Body of pancreas (tissue), 4 donors: ENCODE measurements at regions not wholly inside any gene's neighbourhood (a gene's known extent, or its start where the extent isn't known, plus 50 kb on each side); places are given as distances from the start of the nearest gene placed in this dataset.

Source experiments
- POLR2A ChIP-seq, 3 donors: fragments of 450-650 bp; IDR thresholded peaks; one replicate each; pipeline ENCODE4 v1.6.1; 2016; ENCODE audit warnings: antibody characterized with exemption in 3 of 3, mild to moderate bottlenecking in 2 of 3
- TF ChIP-seq, protein P1 (sequence below), 7 experiments: fragments of 450-650 bp in 4 of 7; fragments of 200-600 bp in 3 of 7; sonication (generic) in 3 of 7; IDR thresholded peaks; one replicate each; pipeline ENCODE4 v1.5.1; 2016 to 2019; ENCODE audit warnings: antibody characterized with exemption in 7 of 7

DNA sequence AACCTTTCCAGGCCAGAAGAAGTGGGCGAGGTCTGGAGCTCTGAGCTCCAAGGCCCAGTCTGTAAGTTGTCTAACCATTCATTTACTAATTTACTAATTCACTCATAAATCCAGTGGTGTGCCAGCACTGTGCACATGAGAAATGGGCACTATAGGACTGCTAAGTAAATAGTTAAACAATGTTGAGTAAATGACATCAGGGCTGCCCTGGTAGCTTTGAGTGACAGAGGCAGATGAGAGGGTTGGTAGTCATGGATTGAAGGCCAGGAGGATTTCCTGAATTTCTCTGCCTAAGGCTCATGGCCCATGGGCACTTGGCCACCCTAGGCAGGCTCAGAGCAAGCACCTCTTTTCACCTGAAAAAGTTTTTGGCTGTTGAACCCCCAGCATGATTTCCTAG, 216.9 kb upstream of the RXFP2 start:
- TF ChIP-seq, protein P1, sequence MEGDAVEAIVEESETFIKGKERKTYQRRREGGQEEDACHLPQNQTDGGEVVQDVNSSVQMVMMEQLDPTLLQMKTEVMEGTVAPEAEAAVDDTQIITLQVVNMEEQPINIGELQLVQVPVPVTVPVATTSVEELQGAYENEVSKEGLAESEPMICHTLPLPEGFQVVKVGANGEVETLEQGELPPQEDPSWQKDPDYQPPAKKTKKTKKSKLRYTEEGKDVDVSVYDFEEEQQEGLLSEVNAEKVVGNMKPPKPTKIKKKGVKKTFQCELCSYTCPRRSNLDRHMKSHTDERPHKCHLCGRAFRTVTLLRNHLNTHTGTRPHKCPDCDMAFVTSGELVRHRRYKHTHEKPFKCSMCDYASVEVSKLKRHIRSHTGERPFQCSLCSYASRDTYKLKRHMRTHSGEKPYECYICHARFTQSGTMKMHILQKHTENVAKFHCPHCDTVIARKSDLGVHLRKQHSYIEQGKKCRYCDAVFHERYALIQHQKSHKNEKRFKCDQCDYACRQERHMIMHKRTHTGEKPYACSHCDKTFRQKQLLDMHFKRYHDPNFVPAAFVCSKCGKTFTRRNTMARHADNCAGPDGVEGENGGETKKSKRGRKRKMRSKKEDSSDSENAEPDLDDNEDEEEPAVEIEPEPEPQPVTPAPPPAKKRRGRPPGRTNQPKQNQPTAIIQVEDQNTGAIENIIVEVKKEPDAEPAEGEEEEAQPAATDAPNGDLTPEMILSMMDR (IDR thresholded peaks at IDR 0.05), result no peak
- TF ChIP-seq POLR2A (IDR thresholded peaks at IDR 0.05), result no peak
